ENCODE measurements at regions not wholly inside any gene's neighbourhood (a gene's known extent, or its start where the extent isn't known, plus 50 kb on each side); places are given as distances from the start of the nearest gene placed in this dataset.
"Not testable (repeated sequence)": the region's sequence is repeated elsewhere in the genome, so short reads cannot be mapped to it uniquely, and the experiment has no call there.

DNA sequence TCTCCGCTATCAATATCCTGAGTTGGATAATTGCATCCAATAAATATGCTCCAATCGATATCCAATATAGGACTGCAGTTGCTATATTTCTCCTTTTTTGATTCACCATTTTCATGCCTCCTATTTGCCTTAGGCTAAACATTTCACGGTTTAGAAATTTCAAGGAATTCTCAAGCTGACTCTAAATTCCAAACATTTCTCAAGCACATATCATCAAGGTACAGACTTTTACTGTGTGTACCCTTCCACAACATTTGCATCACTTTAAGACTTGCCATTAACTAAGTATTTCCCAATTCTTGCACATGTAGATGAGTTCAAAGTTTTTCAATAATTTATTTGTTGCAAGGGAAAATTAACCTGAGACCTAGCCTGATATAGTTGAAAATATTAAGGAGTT is 795.2 kb upstream of the TMPRSS15 start:
- DNase-seq (ENCODE audit: extremely low read depth, low read depth), result peak; percentile 52

DNA sequence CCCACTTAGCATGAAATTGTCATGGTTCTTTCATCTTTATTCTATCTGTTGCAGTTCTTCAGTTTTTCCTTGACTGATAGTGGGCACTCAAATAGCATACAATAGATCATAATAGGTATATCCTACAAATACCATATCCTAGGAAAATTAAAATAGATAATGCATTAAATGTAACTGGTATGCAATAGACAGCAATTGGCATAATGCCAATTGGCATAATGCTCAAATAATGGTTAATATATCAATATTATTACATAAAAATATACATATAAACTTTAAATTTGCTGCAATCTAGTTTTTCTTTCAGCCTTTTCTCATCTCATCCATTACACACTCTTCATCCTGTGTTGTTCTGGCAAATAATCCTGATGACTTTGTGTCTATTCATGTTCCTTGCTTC is 814.6 kb upstream of the TMPRSS15 start:
- DNase-seq (ENCODE audit: extremely low read depth, low read depth), result no peak

DNA sequence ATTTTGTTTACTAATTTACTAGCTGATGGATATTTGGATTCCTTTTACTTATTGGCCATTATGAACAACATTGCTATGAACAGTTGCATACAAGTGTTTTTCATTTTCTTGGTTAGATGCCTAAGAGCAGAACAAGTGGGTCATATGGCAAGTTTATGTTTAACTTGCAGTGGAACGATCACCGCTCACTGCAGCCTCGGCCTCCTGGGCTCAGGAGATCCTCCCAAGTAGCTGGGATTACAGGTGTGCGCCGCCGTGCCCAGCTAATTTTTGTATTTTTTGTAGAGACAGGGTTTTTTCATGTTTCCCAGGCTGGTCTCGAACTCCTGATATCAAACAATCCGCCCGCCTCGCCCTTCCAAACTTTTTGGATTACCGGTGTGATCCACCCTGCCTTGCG is 820.5 kb upstream of the TMPRSS15 start:
- DNase-seq (ENCODE audit: extremely low read depth, low read depth), result no peak

DNA sequence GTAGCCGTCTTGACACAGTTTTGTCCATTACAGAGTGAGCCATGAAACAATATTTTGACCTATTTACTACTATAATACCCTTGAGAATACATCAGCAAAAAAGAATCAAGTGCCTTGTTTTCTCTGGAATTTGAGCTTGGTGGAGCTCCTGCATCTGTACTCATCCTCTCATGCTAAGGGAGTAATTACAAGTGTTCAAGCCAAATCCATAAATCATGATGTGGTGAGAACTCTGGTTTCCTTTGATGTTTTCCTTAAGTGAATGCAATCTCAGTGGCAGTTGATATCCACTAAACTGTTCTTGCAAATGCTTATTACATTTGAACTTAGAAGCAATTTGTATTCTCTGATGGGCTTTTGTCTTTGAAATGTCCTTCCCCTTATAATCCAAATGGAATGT is 824.6 kb upstream of the TMPRSS15 start:
- no peak for DNase-seq (ENCODE audit: extremely low read depth, low read depth)

DNA sequence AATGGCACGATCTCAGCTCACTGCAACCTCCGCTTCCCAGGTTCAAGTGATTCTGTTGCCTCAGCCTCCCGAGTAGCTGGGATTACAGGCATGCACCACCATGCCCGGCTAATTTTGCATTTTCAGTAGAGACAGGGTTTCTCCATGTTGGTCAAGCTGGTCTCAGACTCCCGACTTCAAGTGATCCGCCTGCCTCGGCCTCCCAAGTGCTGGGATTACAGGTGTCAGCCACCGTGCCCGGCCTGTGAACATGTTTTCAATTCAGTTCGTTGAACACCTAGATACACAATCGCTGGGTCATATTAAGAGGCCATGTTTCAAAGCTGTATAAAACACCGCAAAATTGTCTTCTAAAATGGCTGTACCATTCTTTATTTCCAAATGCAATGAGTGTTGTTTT is 830.3 kb upstream of the TMPRSS15 start:
- DNase-seq (ENCODE audit: extremely low read depth, low read depth), result not testable (repeated sequence)

DNA sequence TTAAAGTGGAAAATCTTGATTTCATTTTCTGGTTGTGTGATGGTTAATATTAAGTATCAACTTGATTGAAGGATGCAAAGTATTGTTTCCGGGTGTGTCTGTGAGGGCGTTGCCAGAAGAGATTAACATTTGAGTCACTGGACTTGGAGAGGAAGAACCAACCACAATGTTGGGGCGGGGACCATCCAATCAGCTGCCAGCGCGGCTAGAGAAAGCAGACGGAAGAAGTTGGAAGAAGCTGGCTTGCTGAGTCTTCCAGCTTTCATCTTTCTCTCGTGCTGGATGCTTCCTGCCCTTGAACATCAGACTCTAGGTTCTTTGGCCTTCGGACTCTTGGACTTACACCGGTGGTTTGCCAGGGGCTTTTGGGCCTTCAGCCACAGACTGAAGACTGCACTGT is 832.6 kb upstream of the TMPRSS15 start:
- DNase-seq (ENCODE audit: extremely low read depth, low read depth), result no peak

DNA sequence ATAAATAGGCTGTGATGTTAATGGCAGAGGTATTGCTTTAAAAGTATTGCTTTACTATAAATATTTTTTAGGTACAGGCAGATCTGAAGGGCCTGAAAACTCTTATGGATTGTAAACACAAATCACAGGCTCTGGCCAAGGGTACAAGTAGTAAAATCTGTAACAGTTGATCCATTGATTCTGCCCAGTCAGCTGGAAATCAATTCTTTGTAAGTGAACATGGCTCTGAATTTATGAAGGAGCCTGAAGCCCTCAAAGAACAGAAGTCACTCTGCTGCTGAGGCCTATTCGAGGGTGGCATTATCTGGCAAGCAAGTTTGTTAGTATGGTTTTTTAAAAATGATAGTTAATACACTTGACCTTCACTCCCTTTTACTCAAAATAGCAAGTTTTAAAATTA is 834.0 kb upstream of the TMPRSS15 start:
- no peak for DNase-seq (ENCODE audit: extremely low read depth, low read depth)

DNA sequence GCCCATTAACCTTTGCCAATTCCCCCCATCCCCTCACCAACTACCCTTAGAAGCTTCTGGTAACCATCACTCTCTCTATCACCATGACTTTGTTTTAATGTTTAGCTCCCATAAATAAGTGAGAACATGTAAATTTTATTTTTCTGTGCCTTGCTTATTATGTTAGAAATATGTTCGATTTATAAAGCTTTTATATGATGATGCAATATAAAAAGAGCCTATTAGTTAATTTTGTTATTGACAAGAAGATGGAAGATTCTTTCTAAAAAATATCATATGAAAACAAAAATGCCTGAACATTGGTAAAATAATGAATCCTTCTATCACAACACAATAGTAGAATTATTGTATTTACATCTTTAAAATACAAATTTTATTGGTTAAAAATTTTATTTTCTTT is 836.1 kb upstream of the TMPRSS15 start:
- DNase-seq (ENCODE audit: extremely low read depth, low read depth), result no peak

DNA sequence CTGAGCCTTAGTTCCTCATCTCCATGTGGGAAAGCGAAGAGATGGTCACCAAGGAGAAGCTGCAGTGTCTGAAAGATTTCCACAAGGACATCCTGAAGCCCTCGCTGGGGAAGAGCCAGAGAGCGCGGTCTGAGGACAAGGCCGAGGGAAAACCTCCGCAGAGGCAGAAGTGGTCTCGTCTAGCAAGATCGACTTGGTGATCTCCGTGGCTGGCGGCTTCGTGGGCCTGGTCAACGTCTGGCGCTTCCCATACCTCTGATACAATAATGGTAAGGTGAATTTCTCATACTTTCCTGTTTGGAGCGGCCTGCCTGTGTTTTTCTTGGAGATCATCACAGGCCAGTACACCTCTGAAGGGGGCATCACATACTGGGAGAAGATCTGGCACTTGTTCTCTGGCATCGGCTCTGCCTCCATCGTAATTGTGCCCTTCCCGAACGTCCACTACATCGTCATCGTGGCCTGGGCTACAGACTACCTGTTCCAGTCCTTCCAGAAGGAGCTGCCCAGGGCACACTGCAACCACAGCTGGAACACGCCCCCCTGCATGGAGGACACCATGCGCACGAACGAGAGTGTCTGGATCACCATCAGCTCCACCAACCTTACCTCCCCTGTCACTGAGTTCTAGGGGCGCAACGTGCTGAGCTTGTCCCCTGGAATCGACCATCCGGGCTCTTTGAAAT is 841.1 kb upstream of the TMPRSS15 start:
- no peak for DNase-seq (ENCODE audit: extremely low read depth, low read depth)

DNA sequence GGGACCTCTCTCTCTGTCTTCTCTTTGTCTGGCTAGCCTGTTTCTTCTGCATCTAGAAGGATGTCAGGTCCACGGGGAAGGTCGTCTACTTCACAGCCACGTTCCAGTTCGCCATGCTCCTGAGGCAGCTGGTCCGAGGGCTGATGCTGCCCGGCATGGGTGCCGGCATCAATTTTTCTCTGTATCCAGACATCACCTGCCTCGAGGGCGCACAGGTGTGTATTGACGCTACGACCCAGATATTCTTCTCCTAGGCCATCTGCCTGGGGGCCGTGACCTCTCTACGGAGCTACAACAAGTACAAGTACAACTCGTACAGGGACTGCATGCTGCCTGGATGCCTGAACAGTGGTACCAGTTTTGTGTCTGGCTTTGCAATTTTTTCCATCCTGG is 841.6 kb upstream of the TMPRSS15 start:
- DNase-seq (ENCODE audit: extremely low read depth, low read depth), result no peak

DNA sequence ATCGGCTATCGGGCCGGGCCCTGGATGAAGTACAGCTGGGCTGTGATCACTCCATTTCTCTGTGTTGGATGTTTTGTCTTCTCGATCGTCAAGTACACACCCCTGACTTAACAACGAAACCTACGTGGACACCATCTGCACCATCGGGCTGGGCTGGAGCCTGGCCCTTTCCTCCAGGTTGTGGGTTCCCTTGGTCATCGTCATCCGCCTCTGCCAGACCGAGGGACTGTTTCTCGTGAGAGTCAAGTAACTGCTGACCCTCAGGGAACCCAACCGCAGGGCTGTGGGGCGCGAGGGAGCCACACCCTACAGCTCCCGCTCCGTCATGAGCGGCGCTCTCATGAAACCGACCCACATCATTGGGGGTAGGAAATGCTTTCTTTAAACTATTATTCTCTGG is 842.4 kb upstream of the TMPRSS15 start:
- no peak for DNase-seq (ENCODE audit: extremely low read depth, low read depth)

DNA sequence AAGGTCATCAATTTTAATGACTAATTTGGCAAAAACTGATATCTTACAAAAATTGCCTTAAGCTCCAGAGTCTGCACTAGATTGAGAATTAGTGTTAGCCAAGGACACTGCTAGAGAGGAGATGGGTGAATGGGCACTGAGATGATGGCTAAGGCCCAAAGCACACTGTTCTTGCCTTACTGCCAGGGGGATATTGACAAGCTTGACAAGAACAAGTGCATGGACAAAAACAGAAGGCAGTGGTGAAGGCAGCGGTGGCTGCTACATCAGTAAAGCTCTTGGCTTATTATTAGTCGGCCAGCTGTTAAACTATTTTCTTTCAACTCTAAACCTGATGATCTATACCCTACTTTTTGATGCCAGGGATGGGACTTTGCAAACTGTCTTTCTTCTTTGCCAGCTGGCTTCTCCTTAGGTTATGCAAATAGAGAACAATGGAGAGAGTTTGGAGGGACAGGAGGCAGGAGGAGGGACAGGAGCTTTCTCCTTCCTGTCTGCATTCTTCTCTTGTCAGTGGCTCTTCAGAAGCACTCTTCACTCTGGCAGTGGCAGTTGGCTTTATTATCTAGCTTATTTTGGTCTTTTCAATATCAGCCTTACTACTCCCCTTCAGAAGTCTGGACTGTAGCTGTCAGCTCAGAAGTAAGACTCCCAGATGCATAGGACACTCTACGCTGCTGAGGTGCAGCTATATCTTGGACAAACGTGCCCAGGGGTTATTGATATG is 853.5 kb upstream of the TMPRSS15 start:
- no peak for DNase-seq (ENCODE audit: extremely low read depth, low read depth)

DNA sequence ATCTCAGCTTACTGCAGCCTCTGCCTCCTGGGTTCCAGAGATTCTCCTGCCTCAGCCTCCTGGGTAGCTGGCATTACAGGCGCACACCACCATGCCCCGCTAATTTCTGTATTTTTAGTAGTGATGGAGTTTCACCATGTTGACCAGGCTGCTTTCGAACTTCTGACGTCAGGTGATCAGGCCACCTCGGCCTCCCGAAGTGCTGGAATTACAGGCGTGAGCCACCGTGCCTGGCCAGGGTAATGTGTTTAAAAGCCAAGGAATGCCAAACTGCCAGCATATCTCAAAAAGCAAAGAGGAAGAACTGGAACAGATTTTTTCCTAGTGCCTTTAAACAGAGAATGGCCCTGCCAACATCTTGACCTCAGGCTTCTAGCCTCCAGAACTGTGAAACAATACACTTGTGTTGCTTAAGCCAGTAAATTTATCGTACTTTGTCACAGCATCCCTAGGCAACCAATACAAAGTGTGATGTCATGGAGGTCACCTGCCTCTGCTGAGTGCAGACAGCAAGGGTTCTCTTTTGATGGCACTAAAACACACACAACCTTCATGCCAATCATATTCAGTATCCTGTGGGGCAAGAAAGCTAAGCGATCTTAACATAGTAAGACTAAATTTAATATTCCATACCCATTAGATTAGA is 858.3 kb upstream of the TMPRSS15 start:
- no peak for DNase-seq (ENCODE audit: extremely low read depth, low read depth)

DNA sequence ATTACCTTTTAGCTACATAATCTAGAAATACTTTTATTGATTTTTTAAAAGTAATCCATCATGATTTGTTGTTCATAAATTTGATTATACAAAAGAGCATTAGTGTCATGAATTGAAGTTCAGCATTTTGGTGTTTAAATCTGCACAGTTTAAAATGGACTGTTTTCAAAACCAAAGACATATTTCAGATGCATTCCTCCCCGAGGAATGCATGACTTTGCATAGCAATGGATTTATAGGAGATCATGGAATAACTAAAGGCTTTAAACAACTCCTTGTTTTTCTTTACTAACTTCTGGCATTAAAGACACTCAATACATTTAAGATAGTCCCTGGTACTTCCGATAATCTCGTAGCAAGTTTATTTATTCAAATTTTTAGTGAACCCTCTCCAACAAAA is 863.1 kb upstream of the TMPRSS15 start:
- DNase-seq (ENCODE audit: extremely low read depth, low read depth), result no peak

DNA sequence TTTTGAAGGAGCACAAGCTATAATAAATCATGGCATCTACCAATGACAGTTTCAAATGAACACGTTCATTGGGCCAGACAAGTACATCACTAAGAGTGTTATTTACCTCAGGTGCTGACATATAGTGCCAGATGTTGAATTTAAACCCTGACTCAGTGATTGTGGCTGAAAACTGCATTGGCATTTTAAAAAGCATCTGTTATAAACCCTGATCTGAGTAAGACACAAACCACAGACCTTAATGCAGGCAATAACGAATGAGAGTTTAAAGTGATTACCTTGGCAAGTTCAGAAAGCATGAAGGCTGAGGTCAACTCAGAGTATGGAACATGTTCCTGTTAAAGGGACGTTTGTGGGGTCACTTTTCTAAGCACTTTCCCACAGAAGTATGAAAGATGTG is 865.1 kb upstream of the TMPRSS15 start:
- no peak for DNase-seq (ENCODE audit: extremely low read depth, low read depth)

DNA sequence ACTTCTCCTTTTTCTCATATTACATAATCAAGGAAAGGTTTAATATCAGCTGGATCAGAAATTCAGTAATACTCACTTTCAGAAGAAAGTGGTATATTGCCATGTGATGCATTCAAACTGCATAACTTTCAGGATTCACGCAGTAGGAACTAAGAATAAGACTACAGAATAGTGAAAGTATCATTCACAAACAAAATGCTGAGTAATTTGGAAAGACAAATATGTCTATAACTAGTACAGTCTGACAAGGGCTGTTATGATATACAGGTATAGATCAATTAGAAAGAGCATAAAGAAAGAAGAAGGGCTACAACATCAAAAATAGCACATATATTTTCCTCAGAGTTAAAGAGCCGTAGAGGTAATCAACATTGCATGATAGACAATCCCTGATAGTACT is 871.5 kb upstream of the TMPRSS15 start:
- no peak for DNase-seq (ENCODE audit: extremely low read depth, low read depth)

DNA sequence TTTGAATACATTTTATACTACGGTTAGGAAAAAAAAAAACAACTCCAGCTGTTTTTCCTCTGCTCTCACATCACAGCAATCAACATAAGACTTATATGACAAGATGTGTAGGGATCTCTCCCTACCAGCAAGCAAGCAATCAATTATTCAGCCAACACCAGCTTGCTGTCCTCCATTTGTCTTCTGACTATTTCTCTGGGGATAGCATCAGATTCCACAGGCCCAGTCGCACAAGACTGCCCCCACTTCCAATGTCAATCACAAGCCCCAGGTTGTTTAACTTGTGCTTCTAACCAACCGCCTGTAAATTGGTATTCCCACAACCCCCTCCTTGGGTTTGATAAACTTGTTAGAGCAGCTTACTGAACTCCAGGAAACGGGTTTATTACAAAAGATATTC is 873.1 kb upstream of the TMPRSS15 start:
- no peak for DNase-seq (ENCODE audit: extremely low read depth, low read depth)

DNA sequence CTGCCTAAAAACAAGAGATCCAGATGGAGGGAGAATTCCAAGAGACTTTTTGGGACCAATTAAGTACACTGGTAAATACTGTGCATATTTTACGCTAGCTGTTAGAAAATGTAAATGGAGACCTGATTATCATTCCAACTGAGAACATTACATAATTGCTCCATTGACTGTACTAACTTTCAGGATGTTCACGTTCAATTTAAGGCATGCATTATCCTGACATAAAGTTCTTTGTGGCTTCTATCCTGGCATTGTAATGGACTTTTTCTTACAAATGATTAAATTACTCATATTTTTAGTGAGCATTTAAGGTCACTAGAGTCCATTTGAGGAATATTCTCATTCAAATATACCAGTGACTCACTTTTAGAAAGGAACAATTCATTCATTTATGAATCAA is 883.3 kb upstream of the TMPRSS15 start:
- no peak for DNase-seq (ENCODE audit: extremely low read depth, low read depth)

DNA sequence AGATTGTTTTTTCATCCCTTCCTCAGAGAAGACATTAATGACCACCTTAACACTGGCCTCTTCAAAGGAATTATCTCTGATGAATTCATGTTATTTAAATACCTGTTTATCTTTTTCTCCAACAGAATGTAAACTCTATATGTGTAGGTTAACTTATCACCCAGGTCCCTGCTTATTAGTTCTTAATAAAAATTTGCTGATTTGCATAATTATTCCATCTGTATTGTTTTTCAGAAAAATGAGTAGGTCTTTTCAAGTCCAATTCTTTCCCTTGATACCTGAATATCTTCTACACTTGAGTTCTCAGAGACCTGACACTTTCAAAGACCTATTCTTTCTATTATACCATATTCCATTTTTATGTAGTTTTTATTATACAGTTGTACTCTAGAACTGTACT is 886.7 kb upstream of the TMPRSS15 start:
- DNase-seq (ENCODE audit: extremely low read depth, low read depth), result no peak

DNA sequence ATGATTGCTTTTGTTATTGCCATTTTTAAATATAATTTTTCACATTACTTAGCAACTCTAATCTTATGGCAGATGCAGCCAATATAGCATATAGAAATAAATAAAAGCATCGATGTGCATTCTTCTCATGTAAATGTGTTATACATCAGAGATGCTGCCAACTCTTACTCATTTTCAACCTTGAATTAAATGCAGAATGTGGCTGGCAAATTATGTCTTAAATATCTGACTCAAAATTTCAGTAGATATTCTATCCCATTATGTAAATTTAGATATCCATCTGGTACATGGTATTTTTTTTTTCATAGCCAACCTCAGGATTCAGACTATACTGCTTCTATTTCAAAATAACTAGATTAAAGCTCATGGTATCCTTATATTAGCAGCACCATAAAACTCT is 916.7 kb upstream of the TMPRSS15 start:
- no peak for DNase-seq (ENCODE audit: extremely low read depth, low read depth)

DNA sequence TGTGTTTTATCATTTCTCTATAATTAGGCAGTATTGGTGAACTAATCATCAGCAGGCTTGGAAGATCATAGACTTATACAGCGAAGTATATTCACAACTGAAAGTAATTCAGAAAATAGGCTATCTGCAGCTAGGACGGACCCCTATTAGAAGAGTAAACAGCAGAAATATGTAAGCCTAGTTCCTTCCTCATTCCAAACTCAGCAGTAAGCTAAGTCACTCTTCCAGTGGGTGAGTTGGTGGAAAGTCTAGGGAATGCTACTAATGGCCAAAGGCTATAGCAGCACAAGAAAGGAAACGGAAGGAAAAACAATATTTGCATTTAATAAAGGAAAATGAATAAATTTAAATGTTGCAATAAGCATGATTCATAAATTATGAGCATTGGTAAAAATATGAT is 918.1 kb upstream of the TMPRSS15 start:
- DNase-seq (ENCODE audit: extremely low read depth, low read depth), result no peak

DNA sequence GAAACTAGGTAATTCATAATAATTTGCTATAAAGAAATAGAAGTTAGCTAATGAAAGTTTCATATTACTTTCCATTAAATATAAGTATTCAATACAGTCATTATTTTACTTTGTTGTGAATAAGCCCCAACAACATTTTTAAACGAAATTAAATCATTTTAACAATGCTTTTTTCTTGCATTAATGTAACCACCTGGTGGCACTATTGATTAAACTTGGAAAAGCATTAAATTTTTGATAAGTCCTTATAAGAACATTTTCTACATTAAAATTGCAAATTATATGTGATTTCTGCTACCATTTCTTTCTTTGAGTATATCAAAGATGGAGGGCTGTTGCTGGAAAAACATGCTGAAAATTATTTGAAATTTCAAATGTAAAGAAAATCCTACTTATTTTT is 918.8 kb upstream of the TMPRSS15 start:
- peak; percentile 8 for DNase-seq (ENCODE audit: extremely low read depth, low read depth)

Data from NCI-H460 (cell line).